ENCODE measurements at regions not wholly inside any gene's neighbourhood (a gene's known extent, or its start where the extent isn't known, plus 50 kb on each side); places are given as distances from the start of the nearest gene placed in this dataset.

DNA sequence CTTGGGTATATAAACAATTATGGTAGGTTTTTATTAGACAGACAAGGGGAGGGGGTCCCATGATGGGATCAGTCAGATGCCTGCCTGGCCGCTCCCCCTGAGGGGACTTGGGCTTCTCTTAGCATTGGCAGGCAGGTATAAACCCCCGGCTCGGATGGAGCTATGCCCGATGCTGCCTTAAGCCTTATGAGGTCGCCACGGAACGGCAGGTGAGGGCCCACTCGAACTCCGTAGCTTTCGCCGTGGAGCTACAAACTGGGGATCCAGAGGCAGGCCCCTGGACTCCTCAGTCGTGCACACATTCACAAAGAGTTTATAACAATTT lies 148.8 kb downstream of the TRIM27 start:
- TF ChIP-seq, protein P1, sequence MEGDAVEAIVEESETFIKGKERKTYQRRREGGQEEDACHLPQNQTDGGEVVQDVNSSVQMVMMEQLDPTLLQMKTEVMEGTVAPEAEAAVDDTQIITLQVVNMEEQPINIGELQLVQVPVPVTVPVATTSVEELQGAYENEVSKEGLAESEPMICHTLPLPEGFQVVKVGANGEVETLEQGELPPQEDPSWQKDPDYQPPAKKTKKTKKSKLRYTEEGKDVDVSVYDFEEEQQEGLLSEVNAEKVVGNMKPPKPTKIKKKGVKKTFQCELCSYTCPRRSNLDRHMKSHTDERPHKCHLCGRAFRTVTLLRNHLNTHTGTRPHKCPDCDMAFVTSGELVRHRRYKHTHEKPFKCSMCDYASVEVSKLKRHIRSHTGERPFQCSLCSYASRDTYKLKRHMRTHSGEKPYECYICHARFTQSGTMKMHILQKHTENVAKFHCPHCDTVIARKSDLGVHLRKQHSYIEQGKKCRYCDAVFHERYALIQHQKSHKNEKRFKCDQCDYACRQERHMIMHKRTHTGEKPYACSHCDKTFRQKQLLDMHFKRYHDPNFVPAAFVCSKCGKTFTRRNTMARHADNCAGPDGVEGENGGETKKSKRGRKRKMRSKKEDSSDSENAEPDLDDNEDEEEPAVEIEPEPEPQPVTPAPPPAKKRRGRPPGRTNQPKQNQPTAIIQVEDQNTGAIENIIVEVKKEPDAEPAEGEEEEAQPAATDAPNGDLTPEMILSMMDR (IDR thresholded peaks at IDR 0.05; ENCODE audit: insufficient read depth, low read length, poor library complexity, severe bottlenecking): no peak
- TF ChIP-seq EZH2phosphoT487 (conservative IDR thresholded peaks at IDR 0.05; ENCODE audit: low read length): no peak
